Stimulated activated CD8-positive, alpha-beta memory T cell treated with anti-CD3 and anti-CD28 coated beads, Interleukin-12 subunit alpha, Interleukin-12 subunit beta, amount 100 ng/mL, for 4 hours (primary cell): ENCODE measurements at regions not wholly inside any gene's neighbourhood (a gene's known extent, or its start where the extent isn't known, plus 50 kb on each side); places are given as distances from the start of the nearest gene placed in this dataset.

Experiments used
- DNase-seq: peaks from one replicate; pipeline ENCODE4 v3.0.0-alpha.2; 2020; ENCODE audit warnings: low read depth

DNA sequence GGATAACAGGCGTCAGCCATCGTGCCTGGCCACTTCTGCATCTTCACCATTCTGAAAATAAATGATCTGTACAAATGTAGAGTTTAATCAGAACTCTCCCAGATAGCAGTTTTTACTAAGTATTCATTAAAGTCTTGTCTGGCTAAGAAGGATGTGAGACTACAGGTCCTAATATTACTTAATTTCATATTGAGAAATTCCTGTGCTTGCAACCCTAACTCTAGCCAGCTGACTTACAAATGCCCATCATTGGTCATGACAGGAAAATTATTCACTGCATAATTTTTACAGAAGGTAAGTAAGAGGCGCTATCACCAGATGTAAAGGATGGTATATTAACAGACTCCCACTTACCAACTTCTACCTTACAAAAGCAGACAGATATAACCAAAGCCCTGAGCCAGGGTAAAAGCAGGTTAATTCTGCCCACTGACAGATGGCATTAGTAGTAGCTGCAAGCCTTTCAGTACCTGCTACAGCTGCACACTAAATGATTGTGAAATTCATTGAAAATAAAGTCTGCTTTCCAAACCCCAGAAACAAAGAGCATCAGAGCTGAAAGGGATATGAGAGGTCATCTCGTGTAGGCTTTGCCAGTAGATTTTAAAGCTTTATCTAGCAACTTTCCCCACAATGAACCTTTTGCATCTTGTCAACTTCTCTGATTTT lies 55.9 kb upstream of the FOXN2 start:
- no peak for DNase-seq

DNA sequence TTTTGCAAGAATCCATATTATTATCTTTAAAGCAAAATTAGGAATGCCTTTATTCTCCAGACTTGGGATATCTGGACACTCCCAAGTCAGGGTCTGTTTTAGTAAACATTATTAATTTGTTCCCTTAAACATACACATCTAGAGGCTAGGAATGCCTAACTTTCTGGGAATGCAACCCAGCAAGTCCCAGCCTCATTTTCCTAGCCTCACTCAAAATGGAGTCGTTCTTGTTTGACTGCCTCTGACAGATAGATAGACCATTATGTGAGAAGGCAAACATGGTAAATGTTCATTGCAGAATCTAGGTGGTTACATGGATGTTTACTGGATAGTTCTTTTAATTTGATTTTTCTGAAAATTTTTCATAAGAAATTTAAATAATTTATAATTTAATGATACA lies 54.7 kb upstream of the FOXN2 start:
- no peak for DNase-seq

DNA sequence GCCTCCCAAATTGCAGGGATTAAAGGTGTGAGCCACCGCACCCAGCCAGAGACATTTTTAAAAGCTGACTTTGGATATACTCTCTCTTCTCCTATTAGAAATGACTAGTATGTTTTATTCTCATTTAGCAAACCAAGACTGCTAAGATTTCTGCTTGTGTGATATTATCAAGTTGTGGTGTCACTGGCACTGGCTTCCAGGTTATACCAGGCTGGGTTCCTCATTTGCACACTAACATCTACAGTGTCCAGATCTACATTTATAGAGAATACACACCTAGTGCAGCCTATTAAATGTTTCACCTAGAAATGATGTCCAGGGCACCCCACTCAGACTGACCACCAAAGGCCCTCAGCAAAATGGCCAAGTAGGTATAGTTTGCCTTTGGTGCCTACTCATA lies 49.9 kb upstream of the FOXN2 start:
- DNase-seq = no peak
